22Rv1 (cell line): ENCODE measurements at regions not wholly inside any gene's neighbourhood (a gene's known extent, or its start where the extent isn't known, plus 50 kb on each side); places are given as distances from the start of the nearest gene placed in this dataset.

ENCODE experiments used
- ZFX ChIP-seq: fragments of 450-650 bp; IDR thresholded peaks from 2 replicates; pipeline ENCODE4 v1.6.1; 2017; ENCODE audit warnings: antibody characterized with exemption, borderline replicate concordance
- TF ChIP-seq, protein P1 (sequence below): fragments of 450-650 bp; IDR thresholded peaks from 2 replicates; pipeline ENCODE4 v1.5.1; 2017; ENCODE audit warnings: mild to moderate bottlenecking

GRCh38 chr18:78769502-78770105, 210.0 kb upstream of the SALL3 start:
- TF ChIP-seq, protein P1, sequence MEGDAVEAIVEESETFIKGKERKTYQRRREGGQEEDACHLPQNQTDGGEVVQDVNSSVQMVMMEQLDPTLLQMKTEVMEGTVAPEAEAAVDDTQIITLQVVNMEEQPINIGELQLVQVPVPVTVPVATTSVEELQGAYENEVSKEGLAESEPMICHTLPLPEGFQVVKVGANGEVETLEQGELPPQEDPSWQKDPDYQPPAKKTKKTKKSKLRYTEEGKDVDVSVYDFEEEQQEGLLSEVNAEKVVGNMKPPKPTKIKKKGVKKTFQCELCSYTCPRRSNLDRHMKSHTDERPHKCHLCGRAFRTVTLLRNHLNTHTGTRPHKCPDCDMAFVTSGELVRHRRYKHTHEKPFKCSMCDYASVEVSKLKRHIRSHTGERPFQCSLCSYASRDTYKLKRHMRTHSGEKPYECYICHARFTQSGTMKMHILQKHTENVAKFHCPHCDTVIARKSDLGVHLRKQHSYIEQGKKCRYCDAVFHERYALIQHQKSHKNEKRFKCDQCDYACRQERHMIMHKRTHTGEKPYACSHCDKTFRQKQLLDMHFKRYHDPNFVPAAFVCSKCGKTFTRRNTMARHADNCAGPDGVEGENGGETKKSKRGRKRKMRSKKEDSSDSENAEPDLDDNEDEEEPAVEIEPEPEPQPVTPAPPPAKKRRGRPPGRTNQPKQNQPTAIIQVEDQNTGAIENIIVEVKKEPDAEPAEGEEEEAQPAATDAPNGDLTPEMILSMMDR = no peak
- no peak for TF ChIP-seq ZFX
